NCI-H2227 (cell line): ENCODE measurements at regions not wholly inside any gene's neighbourhood (a gene's known extent, or its start where the extent isn't known, plus 50 kb on each side); places are given as distances from the start of the nearest gene placed in this dataset.
"Not testable (repeated sequence)": the region's sequence is repeated elsewhere in the genome, so short reads cannot be mapped to it uniquely, and the experiment has no call there.

Experiments
- DNase-seq: peaks from one replicate; lab custom pipeline; 2025; ENCODE audit not compliant: unreplicated experiment; lab: John Stamatoyannopoulos, UW

DNA sequence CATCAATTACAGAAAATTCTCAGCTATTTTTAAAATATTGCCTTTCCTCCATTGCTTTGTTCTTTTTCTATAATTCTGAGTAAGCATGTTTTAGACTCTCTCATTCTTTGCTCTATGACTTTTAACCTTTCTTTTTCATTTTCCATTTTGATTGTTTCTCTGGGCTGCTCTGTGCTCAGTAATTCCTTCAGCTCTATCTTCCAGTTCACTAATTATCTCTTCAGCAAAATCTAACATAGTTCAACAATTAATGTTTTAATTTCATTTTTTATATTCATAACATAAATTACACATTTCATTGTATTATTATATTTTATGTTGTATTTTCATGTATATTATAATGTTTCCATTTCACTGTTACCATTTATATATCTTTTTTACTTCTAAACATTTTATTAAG lies 198.8 kb upstream of the NOX3 start:
- DNase-seq, result no peak

DNA sequence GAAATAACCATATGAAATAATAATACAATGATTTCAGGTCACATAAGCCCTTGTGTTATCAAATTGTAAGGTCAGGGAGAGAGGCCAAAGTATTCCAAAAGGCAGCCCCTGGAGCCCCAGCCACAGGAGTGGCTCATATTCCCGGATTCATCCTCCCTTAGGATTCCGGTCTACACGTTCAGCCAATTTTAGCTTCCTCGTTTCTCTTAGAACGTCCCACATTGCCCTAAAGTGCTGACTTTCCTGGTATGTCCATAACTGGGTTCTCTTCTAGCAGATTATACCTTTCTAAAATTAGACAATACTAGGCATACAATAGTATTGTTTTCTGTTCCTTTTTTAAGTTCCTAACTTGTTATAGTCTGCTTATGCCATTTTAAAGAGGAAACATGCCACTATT lies 192.7 kb upstream of the NOX3 start:
- no peak for DNase-seq

DNA sequence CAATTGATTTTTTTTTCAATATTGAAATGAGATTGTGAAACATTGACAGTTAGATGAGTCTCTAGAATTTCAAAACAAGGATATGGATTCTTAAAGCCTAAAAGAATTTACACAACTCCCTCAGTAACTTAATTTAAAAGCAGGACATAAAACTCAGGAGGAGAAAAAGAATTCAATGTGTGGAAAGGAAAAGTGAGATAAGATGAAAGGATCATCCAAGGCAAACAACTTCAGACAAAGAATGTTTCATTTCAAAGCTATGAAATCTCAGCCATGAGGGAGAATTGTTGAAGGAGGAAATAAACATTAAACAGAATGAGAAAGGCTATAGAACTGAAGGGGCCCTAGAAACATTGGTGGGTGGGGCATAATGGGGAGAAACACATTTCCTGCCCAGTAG lies 191.7 kb upstream of the NOX3 start:
- no peak for DNase-seq

DNA sequence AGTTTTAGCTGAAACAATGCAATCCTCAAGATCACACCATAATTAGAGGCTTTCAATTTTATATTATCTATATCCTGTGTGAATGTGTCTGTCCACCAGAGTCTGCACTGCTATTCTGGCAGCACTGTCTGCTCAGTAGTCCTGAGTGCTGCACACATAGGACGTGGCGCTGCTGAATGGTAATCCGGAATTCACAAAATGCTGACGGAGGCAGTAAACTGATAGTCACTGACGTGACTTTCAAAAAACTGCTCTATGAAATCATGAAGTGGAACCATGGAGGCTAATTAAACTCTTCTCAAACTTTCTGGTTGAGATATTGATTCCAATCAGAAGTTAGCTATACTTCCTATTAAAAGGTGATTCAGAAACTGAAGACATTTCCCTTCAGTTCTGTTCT lies 190.8 kb upstream of the NOX3 start:
- no peak for DNase-seq

DNA sequence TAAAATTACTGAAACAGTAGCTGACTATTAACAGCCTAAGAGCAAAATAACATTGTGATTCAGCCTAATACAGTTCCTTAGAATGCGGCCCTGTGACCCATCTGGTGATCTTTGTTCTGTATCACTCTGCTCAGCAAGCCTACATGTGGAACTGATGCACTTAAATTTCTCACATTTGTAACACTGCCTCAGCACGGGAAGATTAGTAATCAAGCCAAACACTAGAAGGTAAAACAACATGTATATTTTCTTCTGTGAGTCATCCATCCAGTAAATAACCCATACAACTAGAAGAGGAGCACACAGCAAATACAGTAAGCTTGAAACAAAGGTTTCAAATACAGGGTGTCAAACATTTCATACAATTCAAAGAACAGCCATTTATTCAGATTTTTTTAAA lies 189.7 kb upstream of the NOX3 start:
- no peak for DNase-seq

DNA sequence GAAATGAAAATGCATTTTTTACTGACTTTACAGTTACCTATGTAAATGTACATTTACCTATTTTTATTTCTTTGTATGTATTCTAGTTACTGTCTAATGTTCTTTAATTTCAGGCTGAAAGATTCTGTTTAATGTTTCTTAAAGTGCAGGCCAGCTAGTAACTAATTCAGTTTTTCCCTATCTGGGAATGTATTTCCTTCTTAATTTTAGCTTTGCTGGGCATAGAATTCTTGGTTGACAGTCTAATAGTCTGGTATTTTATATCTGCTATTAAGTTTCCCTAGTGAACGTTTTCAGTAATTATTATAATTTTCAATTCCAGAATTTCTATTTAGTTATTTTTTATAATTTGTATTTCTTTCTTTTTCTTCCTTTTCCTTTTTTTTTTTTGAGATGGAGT lies 186.0 kb upstream of the NOX3 start:
- no peak for DNase-seq

DNA sequence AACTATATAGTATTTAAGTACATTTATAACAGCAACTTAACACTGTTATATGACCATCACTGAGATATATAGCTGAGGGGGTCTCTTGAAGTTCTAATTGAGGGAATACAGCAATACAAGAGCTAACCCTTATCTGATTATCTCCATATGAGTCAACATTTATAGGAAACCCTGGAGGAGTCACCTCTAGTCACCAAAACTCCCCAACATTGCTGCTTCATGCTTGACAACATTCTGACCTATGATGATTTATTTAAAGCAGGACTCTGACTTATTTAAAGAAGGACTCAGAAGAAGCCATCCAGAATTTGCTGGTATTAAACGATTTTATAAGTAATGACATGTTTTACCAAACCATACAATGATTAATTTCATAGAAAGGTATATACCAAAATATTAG lies 182.6 kb upstream of the NOX3 start:
- no peak for DNase-seq

DNA sequence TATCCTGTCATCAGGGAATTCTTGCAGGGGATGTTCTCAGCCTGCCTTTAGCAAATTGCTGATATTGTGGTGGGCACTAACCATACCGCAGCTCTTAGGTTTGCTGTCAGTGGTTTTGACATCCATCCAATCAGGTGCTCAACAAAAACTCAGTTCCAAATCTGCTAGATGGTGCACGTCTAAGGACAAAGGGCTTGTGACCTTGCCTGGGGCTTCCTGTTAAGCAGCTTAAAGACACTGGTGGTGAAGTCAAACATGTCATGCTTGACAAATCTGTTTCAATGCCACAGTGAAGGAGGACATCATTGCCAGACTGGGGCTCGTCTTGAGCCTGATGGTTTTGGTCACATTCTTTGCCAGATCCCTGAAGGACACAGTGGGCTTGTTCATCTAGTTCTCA lies 179.8 kb upstream of the NOX3 start:
- DNase-seq, result no peak

DNA sequence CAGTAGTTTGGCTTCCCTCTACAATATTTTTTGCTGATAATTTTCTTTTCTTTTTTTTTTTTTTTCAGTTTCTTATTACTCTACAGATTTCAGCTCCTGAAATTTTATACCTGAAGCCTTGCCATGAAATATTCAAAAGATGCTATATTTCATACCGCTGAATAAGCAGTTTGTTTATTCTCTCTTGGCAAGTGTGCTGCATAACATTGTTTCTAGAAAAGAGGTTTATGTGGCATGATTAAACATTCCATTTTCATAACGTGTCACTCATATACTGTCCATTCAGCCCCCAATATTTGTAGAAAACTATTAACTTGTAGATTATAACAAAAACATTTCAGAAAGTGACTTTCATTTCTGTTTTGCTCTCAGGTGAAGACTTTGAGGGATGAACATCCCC lies 174.4 kb upstream of the NOX3 start:
- DNase-seq, result no peak

DNA sequence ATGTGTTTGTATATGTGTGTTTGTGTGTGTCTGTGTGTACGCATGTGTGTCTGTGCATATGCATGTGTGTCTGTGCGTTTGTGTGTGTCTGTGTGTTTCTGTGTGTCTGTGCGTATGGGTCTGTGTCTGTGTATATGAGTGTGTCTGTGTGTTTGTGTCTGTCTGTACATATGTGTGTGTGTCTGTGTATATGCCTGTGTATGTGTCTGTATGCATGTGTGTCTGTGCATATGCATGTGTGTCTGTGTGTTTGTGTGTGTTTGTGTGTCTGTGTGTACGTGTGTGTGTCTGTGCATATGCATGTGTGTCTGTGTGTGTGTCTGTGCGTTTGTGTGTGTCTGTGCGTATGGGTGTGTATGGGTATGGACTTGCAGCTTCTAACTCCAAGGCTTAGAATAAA lies 174.0 kb upstream of the NOX3 start:
- no peak for DNase-seq

DNA sequence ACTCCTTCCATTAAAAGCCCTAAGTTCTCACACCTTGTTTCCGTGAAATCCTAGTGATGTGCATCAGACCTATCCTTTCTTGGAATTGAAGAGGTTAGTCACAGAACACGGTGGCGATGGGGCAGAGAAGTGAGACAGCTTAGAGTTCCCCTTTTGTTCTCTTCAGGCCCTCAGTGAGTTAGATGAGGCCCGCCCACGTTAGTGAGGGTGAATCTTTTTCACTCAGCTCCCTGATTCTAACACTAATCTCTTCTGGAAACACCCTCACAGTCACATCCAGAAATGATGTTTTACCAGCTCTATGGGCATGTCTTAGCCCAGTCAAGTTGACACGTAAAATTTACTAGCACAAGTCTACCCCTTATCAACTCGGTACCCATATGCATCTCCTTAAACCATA lies 172.7 kb upstream of the NOX3 start:
- no peak for DNase-seq

DNA sequence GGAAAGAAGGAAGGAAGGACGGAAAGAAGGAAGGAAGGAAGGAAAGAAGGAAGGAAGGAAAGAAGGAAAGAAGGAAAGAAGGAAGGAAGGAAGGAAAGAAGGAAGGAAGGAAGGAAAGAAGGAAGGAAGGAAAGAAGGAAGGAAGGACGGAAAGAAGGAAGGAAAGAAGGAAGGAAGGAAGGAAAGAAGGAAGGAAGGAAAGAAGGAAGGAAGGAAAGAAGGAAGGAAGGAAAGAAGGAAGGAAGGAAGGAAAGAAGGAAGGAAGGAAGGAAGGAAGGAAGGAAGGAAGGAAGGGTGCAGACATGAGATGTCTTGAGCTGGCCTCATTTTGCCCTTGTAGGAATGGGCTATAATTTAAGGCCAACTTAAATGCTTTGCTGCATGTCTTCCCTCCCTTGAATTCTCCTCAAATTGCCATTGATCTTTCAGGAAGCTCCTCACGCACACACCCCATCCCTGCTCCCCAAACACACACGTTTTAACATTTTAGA lies 172.1 kb upstream of the NOX3 start:
- DNase-seq, result not testable (repeated sequence)

DNA sequence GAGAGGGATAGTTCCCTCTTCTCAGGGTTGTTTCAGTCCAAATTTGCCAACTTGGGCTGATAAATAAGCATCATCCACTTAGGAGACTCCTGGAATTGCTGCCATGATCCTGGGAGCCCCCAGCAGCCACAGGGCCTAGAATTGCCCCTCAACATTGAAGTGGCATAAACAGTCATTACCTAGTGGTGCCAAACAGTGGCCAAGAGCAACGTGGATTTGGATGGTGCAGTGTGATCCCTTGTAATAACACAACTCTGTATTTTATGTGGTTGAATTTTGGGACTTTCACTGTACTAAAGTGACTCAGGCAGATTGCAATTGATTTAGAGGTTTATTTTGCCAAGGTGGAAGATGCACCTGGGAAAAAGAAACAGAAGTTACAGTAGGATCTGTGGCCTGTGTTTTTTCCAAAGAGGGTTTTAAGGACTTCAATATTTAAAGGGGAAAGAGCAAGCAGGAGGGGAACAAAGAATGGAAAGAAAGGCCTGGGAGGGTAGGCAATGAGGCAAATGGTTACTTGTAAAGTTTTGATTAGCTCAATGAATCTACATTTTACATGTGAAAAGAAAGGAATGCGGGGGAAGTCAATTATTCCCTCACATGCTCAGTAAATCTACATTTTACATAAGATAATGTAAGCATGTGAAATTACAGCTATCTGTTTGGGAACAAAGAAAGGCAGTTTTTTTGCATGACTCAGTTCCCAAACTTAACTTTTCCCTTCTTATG lies 168.0 kb upstream of the NOX3 start:
- DNase-seq, result no peak

DNA sequence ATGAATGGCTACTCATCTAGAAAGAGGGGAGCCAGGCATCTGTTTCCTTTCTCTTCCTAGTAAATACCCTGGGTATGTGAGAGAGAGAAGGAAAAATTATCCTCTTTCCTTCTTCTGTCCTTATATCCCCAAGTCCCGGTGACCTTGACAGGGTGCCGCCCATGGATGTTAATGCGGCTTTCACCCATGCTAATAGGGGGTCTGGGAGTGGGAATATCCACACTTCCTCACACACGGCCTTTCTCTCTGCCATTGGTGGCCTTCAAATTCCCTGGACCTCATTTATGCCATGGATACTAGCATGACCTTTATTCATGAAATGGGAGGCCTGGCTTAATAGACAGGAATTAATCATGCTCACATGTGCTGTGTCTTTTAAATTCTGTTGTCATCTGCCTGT lies 159.0 kb upstream of the NOX3 start:
- DNase-seq, result no peak

DNA sequence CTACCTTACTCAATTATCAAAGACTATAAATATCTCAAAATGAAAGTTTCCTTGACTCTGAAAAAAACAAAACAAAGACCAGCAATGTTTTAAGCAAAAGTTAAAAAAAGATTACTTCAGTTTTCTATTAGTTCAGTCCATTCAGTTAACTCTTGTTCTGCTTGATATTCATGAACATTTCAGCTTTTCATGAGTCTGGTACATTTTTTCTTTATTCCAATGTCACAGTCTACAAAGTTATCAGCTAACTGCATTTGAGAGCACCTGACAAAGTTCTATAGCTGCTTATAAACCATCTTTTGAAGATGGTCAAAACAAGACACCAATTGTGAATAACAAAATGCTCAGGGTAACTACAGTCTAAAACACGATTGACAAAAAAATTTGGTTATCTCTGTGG lies 156.1 kb upstream of the NOX3 start:
- no peak for DNase-seq

DNA sequence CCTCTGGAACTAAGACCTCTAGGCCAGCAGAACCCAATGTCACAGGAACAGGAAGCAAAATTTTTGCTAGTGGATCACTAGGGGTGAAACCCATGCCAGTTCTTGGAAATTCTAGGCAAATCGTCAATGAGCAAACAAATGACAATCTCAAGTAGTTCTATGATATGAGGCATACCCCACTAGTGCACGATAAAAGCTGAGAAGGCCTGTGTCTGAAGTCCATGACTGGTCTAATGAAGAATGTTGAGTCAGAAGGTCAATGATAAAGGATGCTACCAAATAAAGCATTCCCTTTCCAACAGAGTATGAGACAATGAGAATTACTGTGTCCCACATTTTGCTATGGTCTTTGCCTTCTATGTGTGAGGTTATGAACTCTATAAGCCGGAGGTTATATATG lies 149.4 kb upstream of the NOX3 start:
- no peak for DNase-seq

DNA sequence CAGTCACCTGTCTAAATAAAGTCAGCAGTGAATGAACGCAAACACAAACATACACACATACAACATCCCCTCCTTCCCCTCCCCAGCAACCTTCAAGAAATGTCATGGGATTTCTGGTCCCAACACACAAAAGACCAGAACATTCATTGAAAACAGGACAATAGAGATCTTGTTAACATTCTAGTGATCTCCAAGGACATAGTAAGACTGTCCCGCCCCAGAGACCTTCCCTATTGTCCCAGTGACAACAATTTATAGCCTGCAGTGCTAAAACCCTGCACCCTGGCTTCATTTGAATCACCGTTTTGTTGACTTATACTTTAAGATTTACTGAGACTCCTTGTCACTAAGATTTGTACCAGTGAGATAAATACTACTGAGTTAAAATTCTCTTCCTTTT lies 143.9 kb upstream of the NOX3 start:
- peak; percentile 18 for DNase-seq

DNA sequence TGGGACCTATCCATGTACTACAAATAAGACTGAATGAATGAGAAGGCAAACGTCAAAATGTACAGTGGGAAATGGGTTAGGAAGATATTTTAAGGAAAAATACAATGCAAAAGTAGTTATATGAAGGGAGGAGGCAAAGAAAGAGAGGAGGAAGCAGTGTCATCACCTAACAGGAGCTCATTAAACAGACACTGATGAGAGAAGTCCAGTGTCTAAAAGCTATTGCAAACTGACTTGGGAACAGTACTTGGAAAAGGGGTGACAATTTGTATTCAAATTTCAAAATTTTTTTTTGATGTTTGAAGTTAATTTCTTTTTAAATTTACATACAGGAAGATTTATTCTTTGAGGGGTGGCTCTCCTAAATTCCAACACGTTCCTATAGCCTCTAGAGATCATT lies 143.5 kb upstream of the NOX3 start:
- no peak for DNase-seq

DNA sequence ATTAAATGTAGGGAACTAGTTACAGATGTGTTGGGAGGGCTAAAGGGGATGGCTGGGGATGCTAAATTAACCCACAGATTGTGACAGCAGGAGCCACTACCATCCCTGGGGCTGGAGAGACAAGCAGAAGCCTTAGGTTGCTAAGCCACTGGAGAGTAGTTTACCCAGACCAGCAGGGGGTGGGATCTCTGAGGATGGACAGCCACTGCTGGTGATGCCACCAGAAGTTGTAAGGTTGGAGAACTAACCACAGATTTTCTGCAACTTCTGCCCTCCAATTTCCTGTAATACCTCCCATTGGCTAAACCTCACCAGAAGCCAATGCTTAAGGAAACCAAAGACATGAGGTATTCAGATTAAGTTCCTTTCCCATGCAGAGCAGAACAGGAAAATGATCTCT lies 139.6 kb upstream of the NOX3 start:
- no peak for DNase-seq

DNA sequence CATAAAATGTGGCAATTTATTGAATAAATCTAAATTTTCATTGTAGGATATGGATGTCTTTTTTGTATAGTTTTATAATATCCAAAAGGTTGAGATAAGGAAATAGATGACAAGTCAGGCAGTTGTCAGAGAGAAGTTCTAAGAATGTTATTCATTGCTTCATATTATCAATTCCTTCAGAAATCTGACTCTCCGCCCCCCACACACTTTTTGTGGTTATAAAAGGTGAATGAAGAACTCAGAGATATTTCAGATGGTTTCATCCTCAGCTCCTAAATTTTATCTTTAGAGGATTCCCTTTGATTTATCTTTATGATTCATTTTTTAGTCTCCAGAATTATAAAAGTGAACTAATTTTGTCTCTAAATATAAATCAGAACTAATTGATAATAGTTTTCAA lies 136.1 kb upstream of the NOX3 start:
- no peak for DNase-seq

DNA sequence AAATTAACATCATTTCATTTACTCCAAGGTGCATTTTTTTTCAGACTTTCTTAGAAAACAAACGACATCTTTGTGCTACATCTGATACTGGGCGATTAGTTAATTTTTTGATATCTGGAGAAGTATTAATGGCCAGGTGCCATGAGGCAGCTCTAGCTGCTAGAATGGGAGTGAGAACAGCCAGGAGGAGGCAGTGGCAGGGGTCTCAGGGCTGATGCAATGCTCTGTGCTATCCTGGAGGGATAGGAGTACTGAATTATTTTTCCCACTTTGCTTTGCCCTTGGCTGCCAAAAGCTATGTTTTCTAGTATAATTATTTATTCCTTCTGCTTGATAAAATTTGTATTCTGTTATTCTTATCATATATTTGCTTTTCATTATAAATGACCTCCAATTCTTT lies 133.6 kb upstream of the NOX3 start:
- no peak for DNase-seq

DNA sequence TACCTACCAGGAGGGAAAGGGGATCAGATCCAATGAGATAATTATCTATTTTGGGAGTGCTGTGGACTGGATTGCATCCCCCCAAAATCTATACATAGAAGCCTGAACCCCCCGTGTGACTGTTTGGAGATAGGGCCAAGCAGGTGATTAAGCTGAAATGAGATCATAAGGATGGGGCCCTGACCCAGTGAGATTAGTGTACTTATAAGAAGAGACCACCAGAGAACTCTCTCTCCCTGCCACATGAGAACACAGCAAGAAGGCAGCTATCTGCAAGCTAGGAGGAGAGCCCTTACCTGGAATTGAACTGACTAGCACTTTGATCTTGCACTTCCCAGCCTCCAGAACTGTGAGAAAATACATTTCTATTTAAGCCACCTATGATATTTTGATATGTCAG lies 132.2 kb upstream of the NOX3 start:
- DNase-seq, result no peak

DNA sequence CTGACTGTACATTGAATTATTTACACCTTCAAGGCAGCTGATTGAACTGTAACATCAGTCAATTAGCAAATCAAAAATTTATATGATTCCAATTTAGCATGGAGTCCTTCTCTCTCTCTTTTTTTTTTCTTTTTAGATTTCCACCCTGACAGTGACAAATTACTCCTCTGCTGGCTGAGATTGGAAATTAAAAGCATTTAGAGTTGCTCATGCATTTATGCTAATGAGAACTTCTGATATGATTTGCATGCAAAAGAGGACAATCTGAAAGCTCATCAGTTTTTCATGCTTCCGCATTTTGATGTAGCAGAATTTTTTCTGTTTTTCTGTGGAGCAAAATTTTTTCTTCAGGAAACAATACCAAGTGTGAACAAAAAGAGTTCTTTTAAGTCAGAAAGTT lies 130.5 kb upstream of the NOX3 start:
- DNase-seq, result no peak

DNA sequence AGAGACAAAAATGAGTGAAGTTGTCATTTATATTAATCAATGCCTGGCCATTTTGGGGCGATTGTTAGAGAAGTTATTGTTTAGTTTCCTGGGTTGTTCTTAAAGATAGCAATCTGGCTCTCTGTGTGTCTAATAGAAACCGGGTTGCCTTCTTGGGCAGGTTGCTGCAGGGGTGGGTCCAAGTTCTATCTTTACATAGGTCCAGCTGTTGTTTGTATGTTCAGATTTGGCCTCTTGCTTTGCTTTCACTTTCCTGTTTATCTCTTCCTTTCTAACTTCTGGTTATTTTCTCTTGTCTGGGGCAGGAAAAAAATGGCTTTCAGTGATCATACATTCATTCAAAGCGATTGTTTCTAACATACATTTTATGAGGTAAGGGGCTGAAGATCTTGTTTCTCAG lies 128.4 kb upstream of the NOX3 start:
- DNase-seq, result no peak
